ENCODE measurements at regions not wholly inside any gene's neighbourhood (a gene's known extent, or its start where the extent isn't known, plus 50 kb on each side); places are given as distances from the start of the nearest gene placed in this dataset.

GRCh38 chr5:6903934-6904333 is 190.7 kb downstream of the TENT4A start:
- Mint-ChIP-seq H3K27ac (no peak overlapping the region), H3K4me3 (no peak overlapping the region), H3K27me3 (no peaks in the 10 kb centered on the region), H3K9me3 (no peaks in the 10 kb centered on the region), H3K4me1 (no peaks in the 10 kb centered on the region), H3K36me3 (ENCODE audit: low read depth) (no peaks in the 10 kb centered on the region)
- no peak for DNase-seq
- intact Hi-C loops (cut with micrococcal nuclease): no loop called here

- no peaks in the 10 kb centered on the region for H3K27me3 Mint-ChIP-seq
Measured at GRCh38 chr5:6904860-6905259, 191.6 kb downstream of the TENT4A start.

DNA sequence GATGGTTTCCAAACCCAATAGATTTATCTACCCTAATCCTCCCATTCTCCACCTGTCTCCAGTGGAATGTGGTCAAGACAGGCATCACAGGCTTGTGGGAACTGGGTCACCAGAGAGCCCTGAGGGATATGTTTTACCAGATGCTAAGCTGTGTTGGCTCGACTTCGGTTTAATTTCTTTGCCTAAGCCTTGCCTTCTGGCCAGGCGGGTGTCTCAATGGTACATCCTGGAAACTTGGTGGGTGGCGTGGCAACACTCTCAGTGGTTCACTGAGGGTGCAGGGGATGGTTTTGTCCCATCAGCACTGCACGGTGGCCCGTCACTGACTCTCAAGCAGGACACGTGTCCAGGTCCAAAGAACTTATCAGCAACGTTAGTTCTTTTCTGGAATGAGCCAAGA is 192.2 kb downstream of the TENT4A start:
- no peaks in the 10 kb centered on the region for H3K4me1 Mint-ChIP-seq
- no peaks in the 10 kb centered on the region for H3K36me3 Mint-ChIP-seq (ENCODE audit: low read depth)
- H3K4me3 Mint-ChIP-seq: no peak overlapping the region
- no peaks in the 10 kb centered on the region for H3K27me3 Mint-ChIP-seq
- H3K27ac Mint-ChIP-seq: no peak overlapping the region
- DNase-seq: no peak
- intact Hi-C loops (cut with micrococcal nuclease): no loop called here
- no peaks in the 10 kb centered on the region for H3K9me3 Mint-ChIP-seq

More at GRCh38 chr5:6904860-6905259, 191.6 kb downstream of the TENT4A start:
- Mint-ChIP-seq H3K4me1 (no peaks in the 10 kb centered on the region), H3K36me3 (ENCODE audit: low read depth) (no peaks in the 10 kb centered on the region), H3K27ac (no peak overlapping the region), H3K9me3 (no peaks in the 10 kb centered on the region), H3K4me3 (no peak overlapping the region)
- intact Hi-C loops (cut with micrococcal nuclease): no loop called here
- no peak for DNase-seq

DNA sequence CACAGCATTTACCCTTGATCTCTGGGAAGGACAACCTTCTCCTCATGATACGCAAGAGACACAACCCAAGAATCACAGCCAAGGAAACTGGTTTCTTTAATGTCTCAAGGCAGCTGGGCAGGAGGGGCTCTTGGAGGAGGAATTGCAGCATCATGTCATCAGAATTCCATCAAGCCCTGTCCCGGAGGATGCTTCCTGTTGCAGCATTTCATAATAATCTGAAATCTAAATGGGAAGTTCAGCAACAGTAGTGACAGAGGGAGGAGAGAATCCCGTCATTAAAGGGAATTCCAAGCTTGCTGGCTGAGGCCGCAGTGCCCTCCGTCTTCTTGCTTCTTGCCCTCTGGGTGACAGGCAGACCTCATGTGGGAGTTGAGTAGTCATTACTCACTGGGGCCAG is 192.7 kb downstream of the TENT4A start:
- H3K36me3 Mint-ChIP-seq (ENCODE audit: low read depth): no peaks in the 10 kb centered on the region
- H3K27ac Mint-ChIP-seq: no peak overlapping the region
- H3K27me3 Mint-ChIP-seq: no peaks in the 10 kb centered on the region
- no peaks in the 10 kb centered on the region for H3K4me1 Mint-ChIP-seq
- H3K4me3 Mint-ChIP-seq: no peak overlapping the region
- no peak for DNase-seq
- H3K9me3 Mint-ChIP-seq: no peaks in the 10 kb centered on the region
- intact Hi-C loops (cut with micrococcal nuclease): no loop called here

GRCh38 chr5:6907320-6907918 is 194.2 kb downstream of the TENT4A start:
- Mint-ChIP-seq H3K36me3 (ENCODE audit: low read depth) (no peaks in the 10 kb centered on the region), H3K27ac (no peak overlapping the region), H3K4me1 (no peaks in the 10 kb centered on the region), H3K9me3 (no peaks in the 10 kb centered on the region), H3K27me3 (no peaks in the 10 kb centered on the region), H3K4me3 (no peak overlapping the region)
- DNase-seq: no peak
- intact Hi-C loops (cut with micrococcal nuclease): no loop called here

GRCh38 chr5:6909901-6910300 is 196.7 kb downstream of the TENT4A start:
- intact Hi-C loops (cut with micrococcal nuclease): no loop called here
- Mint-ChIP-seq H3K36me3 (ENCODE audit: low read depth) (no peaks in the 10 kb centered on the region), H3K4me3 (no peak overlapping the region), H3K9me3 (no peaks in the 10 kb centered on the region), H3K27me3 (no peaks in the 10 kb centered on the region), H3K4me1 (no peaks in the 10 kb centered on the region), H3K27ac (no peak overlapping the region)
- no peak for DNase-seq

GRCh38 chr5:6910950-6911349 is 197.7 kb downstream of the TENT4A start:
- Mint-ChIP-seq H3K9me3 (peaks cover 2% of the 10 kb centered on the region), H3K27ac (no peak overlapping the region), H3K4me1 (no peaks in the 10 kb centered on the region), H3K27me3 (no peaks in the 10 kb centered on the region), H3K4me3 (no peak overlapping the region), H3K36me3 (ENCODE audit: low read depth) (no peaks in the 10 kb centered on the region)
- DNase-seq: no peak
- intact Hi-C loops (cut with micrococcal nuclease): no loop called here

DNA sequence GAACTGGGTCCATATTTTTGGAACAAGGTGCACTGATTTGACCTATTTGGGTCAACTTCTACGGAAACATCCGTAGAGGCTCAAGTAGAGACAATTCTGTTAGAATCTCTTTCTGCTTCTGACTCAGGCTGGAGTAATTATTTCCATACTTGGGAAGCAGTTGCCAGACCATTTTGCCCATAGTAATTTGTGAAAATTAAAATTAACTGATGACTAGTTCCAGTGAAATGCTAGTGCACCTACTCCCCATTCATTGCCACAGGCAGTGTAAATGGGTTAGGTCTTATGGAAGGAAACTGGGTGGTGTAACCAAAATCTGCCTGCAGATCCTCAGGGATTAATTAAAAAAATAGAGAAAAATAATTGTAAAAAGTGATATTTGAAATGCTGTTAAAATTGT is 201.1 kb downstream of the TENT4A start:
- Mint-ChIP-seq H3K36me3 (ENCODE audit: low read depth) (no peaks in the 10 kb centered on the region), H3K27ac (no peak overlapping the region), H3K4me3 (no peak overlapping the region), H3K9me3 (peaks cover 4% of the 10 kb centered on the region), H3K27me3 (no peaks in the 10 kb centered on the region), H3K4me1 (no peaks in the 10 kb centered on the region)
- intact Hi-C loops (cut with micrococcal nuclease): no loop called here
- no peak for DNase-seq

- no peak for DNase-seq
- no peak overlapping the region for H3K27ac Mint-ChIP-seq
- H3K27me3 Mint-ChIP-seq: no peaks in the 10 kb centered on the region
- peaks cover 4% of the 10 kb centered on the region for H3K9me3 Mint-ChIP-seq
- intact Hi-C loops (cut with micrococcal nuclease): no loop called here
- H3K4me3 Mint-ChIP-seq: no peak overlapping the region
- H3K4me1 Mint-ChIP-seq: no peaks in the 10 kb centered on the region
- no peaks in the 10 kb centered on the region for H3K36me3 Mint-ChIP-seq (ENCODE audit: low read depth)
Measured at GRCh38 chr5:6915574-6915973, 202.3 kb downstream of the TENT4A start.

GRCh38 chr5:6918255-6918654 is 205.0 kb downstream of the TENT4A start:
- Mint-ChIP-seq H3K4me1 (no peaks in the 10 kb centered on the region), H3K4me3 (no peak overlapping the region), H3K27ac (no peak overlapping the region), H3K27me3 (no peaks in the 10 kb centered on the region), H3K9me3 (peaks cover 4% of the 10 kb centered on the region), H3K36me3 (ENCODE audit: low read depth) (no peaks in the 10 kb centered on the region)
- no peak for DNase-seq
- intact Hi-C loops (cut with micrococcal nuclease): no loop called here

DNA sequence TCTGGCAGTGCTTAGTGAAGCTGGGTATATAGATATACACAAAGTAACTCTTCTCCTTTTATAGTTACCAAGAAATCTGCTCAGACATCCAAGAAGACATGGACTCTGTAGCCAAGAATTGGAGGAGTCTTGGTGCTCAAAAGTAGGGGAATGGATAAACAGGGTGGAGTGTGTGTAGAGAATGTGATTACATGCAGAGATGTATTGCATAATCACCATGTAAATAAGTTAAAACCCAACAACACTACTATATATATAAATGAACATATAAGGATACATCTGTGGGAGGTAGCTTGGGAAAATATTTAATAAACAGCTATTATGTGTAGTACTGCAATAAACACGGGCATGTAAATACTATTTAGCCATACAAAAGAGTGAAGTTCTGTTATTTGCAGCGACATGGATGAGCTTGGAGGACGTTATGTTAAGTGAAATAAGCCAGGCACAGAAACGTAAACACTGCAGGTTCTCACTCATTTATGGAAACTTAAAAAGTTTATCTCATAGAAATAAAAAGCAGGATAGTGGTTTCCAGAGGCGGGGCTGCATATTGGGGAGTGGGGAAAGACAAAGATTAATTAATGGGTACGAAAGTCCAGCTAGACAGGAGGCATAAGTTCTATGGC is 207.5 kb downstream of the TENT4A start:
- Mint-ChIP-seq H3K36me3 (ENCODE audit: low read depth) (no peaks in the 10 kb centered on the region), H3K27me3 (no peaks in the 10 kb centered on the region), H3K9me3 (peaks cover 4% of the 10 kb centered on the region), H3K27ac (no peak overlapping the region), H3K4me1 (no peaks in the 10 kb centered on the region), H3K4me3 (no peak overlapping the region)
- no peak for DNase-seq
- intact Hi-C loops (cut with micrococcal nuclease): no loop called here

DNA sequence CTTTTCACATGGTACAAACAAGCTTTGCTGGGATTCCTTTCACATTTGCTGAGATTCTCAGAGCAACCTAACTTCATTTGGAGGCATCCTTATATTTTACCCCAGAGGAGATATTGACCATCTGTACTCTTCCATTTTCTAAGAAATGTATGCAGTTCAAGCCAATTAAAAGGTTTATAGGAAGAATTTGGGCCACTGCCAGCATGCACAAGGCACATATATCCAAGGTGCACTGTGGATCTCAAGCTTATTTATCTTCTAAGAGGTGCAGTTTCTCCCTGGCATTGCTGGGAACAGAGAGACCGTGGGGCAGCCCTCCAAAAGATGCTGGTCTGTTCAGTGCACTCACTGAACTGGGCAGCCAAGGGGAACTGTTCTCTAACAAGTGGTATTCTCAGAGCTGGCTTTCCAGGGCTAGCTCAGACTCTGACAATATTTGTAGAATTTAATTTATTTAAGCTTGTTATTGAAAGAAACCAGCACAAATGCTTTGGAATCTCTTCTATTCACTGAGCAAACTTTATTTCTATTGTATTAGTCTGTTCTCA is 213.3 kb downstream of the TENT4A start:
- intact Hi-C loops (cut with micrococcal nuclease): no loop called here
- H3K9me3 Mint-ChIP-seq: no peaks in the 10 kb centered on the region
- DNase-seq: no peak
- no peaks in the 10 kb centered on the region for H3K36me3 Mint-ChIP-seq (ENCODE audit: low read depth)
- H3K4me3 Mint-ChIP-seq: no peak overlapping the region
- H3K27me3 Mint-ChIP-seq: peaks cover 4% of the 10 kb centered on the region
- no peak overlapping the region for H3K27ac Mint-ChIP-seq
- H3K4me1 Mint-ChIP-seq: no peaks in the 10 kb centered on the region

DNA sequence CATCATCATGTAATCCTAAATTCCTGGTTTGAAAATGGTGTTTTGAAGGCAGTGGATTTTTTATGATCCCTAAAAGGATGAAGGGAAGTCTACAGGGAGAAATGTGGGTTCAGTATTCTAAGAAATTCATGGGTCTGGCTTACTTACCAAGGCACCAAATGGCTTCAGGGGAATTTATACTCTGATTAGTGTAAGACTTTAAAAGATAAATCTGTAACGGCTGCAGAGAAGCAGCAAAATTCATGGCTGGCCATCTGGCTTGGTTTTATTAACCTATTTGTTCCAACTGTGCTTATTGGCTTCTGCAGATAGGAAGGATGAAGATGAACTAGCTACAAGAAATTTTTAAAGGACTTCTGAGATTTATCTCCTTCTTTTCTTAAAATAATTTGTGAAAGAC is 222.8 kb downstream of the TENT4A start:
- peaks cover 6% of the 10 kb centered on the region for H3K27me3 Mint-ChIP-seq
- H3K4me1 Mint-ChIP-seq: no peaks in the 10 kb centered on the region
- H3K4me3 Mint-ChIP-seq: no peak overlapping the region
- no peak overlapping the region for H3K27ac Mint-ChIP-seq
- no peak for DNase-seq
- intact Hi-C loops (cut with micrococcal nuclease): no loop called here
- H3K9me3 Mint-ChIP-seq: no peaks in the 10 kb centered on the region
- no peaks in the 10 kb centered on the region for H3K36me3 Mint-ChIP-seq (ENCODE audit: low read depth)

- Mint-ChIP-seq H3K4me1 (no peaks in the 10 kb centered on the region), H3K27ac (no peak overlapping the region), H3K36me3 (ENCODE audit: low read depth) (no peaks in the 10 kb centered on the region), H3K9me3 (no peaks in the 10 kb centered on the region), H3K27me3 (peaks cover 6% of the 10 kb centered on the region), H3K4me3 (no peak overlapping the region)
- intact Hi-C loops (cut with micrococcal nuclease): no loop called here
- DNase-seq: no peak
Measured at GRCh38 chr5:6937677-6938076, 224.4 kb downstream of the TENT4A start.

DNA sequence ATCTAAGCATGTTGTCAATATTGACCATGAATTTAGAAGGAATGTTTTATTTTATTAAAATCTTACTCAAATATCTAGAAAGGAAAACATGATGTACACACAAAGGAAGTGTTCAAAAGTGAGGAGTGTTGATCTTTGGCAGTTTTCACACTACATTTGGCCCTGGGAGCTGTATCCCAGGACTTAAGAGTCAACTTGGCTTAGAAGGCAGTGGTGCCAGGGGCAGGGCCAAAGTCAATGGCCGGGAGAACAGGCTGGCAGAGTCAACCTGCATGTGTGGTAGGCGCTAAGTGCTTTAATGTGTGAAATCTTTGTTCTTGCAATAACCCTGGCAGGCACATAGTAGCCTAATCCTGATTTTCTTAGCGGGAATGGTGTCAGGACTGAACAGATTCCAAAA is 228.4 kb downstream of the TENT4A start:
- H3K4me3 Mint-ChIP-seq: no peak overlapping the region
- no peaks in the 10 kb centered on the region for H3K9me3 Mint-ChIP-seq
- H3K27me3 Mint-ChIP-seq: no peaks in the 10 kb centered on the region
- no peaks in the 10 kb centered on the region for H3K4me1 Mint-ChIP-seq
- intact Hi-C loops (cut with micrococcal nuclease): no loop called here
- H3K27ac Mint-ChIP-seq: no peak overlapping the region
- H3K36me3 Mint-ChIP-seq (ENCODE audit: low read depth): no peaks in the 10 kb centered on the region
- no peak for DNase-seq
